Fibroblast of lung (primary cell): ENCODE measurements at regions not wholly inside any gene's neighbourhood (a gene's known extent, or its start where the extent isn't known, plus 50 kb on each side); places are given as distances from the start of the nearest gene placed in this dataset.

Experiments used
- DNase-seq, 2 donors: peaks; one replicate each; pipeline versions ENCODE4 v3.0.0 to v3.0.0-alpha.2; 2010; ENCODE audit warnings: low read depth in 2 of 2
- H2AFZ ChIP-seq: 2 replicates; pipeline ENCODE4 v1.5.1; 2012; ENCODE audit warnings: low read length, control low read depth, inconsistent platforms
- H3K27ac ChIP-seq: 2 replicates; pipeline ENCODE4 v1.5.1; 2011; ENCODE audit warnings: low read length, control low read depth; ENCODE audit not compliant: insufficient read depth
- H3K27me3 ChIP-seq: 2 replicates; pipeline ENCODE4 v1.5.1; 2011; ENCODE audit warnings: mild to moderate bottlenecking, low read length; ENCODE audit not compliant: control insufficient read depth, insufficient read depth
- H3K36me3 ChIP-seq: 2 replicates; pipeline ENCODE4 v1.5.1; 2011; ENCODE audit warnings: low read length; ENCODE audit not compliant: control insufficient read depth, insufficient read depth
- H3K4me1 ChIP-seq: 2 replicates; pipeline ENCODE4 v1.5.1; 2011; ENCODE audit warnings: low read length; ENCODE audit not compliant: control insufficient read depth, insufficient read depth; ENCODE audit errors: extremely low read depth
- H3K4me2 ChIP-seq: 2 replicates; pipeline ENCODE4 v1.5.1; 2011; ENCODE audit warnings: low read length, control low read depth; ENCODE audit not compliant: insufficient read depth; ENCODE audit errors: extremely low read depth
- H3K4me3 ChIP-seq, 4 experiments: fragments of 200-600 bp in 1 of 4; sonication (generic) in 1 of 4; replicated peaks in 1 of 4; 2 replicates each; pipeline ENCODE4 v1.5.1; 2011 to 2016; ENCODE audit warnings: low read length in 4 of 4, low read depth in 3 of 4, mild to moderate bottlenecking in 3 of 4, control low read depth in 2 of 4, inconsistent platforms in 1 of 4, mixed read lengths in 1 of 4; ENCODE audit not compliant: insufficient read depth in 1 of 4; ENCODE audit errors: control extremely low read depth in 1 of 4
- H3K79me2 ChIP-seq: 2 replicates; pipeline ENCODE4 v1.5.1; 2012; ENCODE audit warnings: mild to moderate bottlenecking, low read length, inconsistent platforms; ENCODE audit not compliant: control insufficient read depth, insufficient read depth
- H3K9ac ChIP-seq: 2 replicates; pipeline ENCODE4 v1.5.1; 2011; ENCODE audit warnings: mild to moderate bottlenecking, low read length, control low read depth; ENCODE audit not compliant: insufficient read depth
- H3K9me3 ChIP-seq: 2 replicates; pipeline ENCODE4 v1.5.1; 2012; ENCODE audit warnings: low read depth, low read length; ENCODE audit not compliant: control insufficient read depth, insufficient read depth
- H4K20me1 ChIP-seq: 2 replicates; pipeline ENCODE4 v1.5.1; 2011; ENCODE audit warnings: low read length; ENCODE audit not compliant: control insufficient read depth, insufficient read depth; ENCODE audit errors: extremely low read depth
- CTCF ChIP-seq, 2 donors: IDR thresholded peaks in 1 of 2; conservative IDR thresholded peaks in 1 of 2; 1 replicate in 1 of 2; 2 replicates in 1 of 2; pipeline ENCODE4 v1.5.1; 2011 to 2012; ENCODE audit warnings: low read length in 2 of 2, control low read depth in 1 of 2, inconsistent platforms in 1 of 2, low read depth in 1 of 2, mild to moderate bottlenecking in 1 of 2
- EZH2 ChIP-seq: IDR thresholded peaks from 2 replicates; pipeline ENCODE4 v1.5.1; 2012; ENCODE audit warnings: low read length, control low read depth, mild to moderate bottlenecking; ENCODE audit errors: missing control alignments

GRCh38 chr13:83423861-83424260, 458.4 kb downstream of the SLITRK1 start:
- Histone ChIP-seq H4K20me1 (no peaks in the 10 kb centered on the region), H3K36me3 (no peaks in the 10 kb centered on the region)
- no peak for TF ChIP-seq EZH2
- no peak for TF ChIP-seq CTCF (conservative IDR thresholded peaks at IDR 0.05 in 1 of 2, IDR thresholded peaks at IDR 0.05 in 1 of 2; ENCODE audit: low read depth in 1 of 2, low read length in 2 of 2)

GRCh38 chr13:83423381-83423780, 458.9 kb downstream of the SLITRK1 start:
- DNase-seq, result no peak
- TF ChIP-seq CTCF (conservative IDR thresholded peaks at IDR 0.05 in 1 of 2, IDR thresholded peaks at IDR 0.05 in 1 of 2; ENCODE audit: low read depth in 1 of 2, low read length in 2 of 2) (no peak), EZH2 (no peak)
- Histone ChIP-seq H3K4me3 (no peak overlapping the region), H3K9ac (no peak overlapping the region), H3K4me2 (no peak overlapping the region), H4K20me1 (no peaks in the 10 kb centered on the region), H2AFZ (no peak overlapping the region), H3K27ac (no peak overlapping the region), H3K27me3 (no peaks in the 10 kb centered on the region), H3K79me2 (no peaks in the 10 kb centered on the region), H3K36me3 (no peaks in the 10 kb centered on the region), H3K4me1 (no peaks in the 10 kb centered on the region), H3K9me3 (no peaks in the 10 kb centered on the region)

More at GRCh38 chr13:83423861-83424260, 458.4 kb downstream of the SLITRK1 start:
- H3K27ac ChIP-seq, result no peak overlapping the region
- no peak overlapping the region for H3K9ac ChIP-seq
- no peaks in the 10 kb centered on the region for H3K27me3 ChIP-seq
- no peak for DNase-seq
- H3K9me3 ChIP-seq, result no peaks in the 10 kb centered on the region
- no peak overlapping the region for H2AFZ ChIP-seq
- no peak overlapping the region for H3K4me3 ChIP-seq
- no peaks in the 10 kb centered on the region for H3K79me2 ChIP-seq
- no peak overlapping the region for H3K4me2 ChIP-seq
- no peaks in the 10 kb centered on the region for H3K4me1 ChIP-seq

- Histone ChIP-seq H3K27ac (no peak overlapping the region), H3K36me3 (no peaks in the 10 kb centered on the region), H3K79me2 (no peaks in the 10 kb centered on the region), H3K9me3 (no peaks in the 10 kb centered on the region), H3K4me2 (no peak overlapping the region), H3K4me3 (no peak overlapping the region), H3K4me1 (no peaks in the 10 kb centered on the region), H2AFZ (no peak overlapping the region), H3K27me3 (no peaks in the 10 kb centered on the region), H4K20me1 (no peaks in the 10 kb centered on the region), H3K9ac (no peak overlapping the region)
- DNase-seq, result peak; percentile 2 to 9
- TF ChIP-seq EZH2 (no peak), CTCF (conservative IDR thresholded peaks at IDR 0.05 in 1 of 2, IDR thresholded peaks at IDR 0.05 in 1 of 2; ENCODE audit: low read depth in 1 of 2, low read length in 2 of 2) (no peak)
Observed at GRCh38 chr13:83414393-83414792, 467.9 kb downstream of the SLITRK1 start.
